GM12878 (cell line): ENCODE measurements at regions not wholly inside any gene's neighbourhood (a gene's known extent, or its start where the extent isn't known, plus 50 kb on each side); places are given as distances from the start of the nearest gene placed in this dataset.

Experiments used
- BCL3 ChIP-seq: IDR thresholded peaks from 2 replicates; pipeline ENCODE4 v1.6.1; 2011; ENCODE audit warnings: borderline replicate concordance, low read depth, mild to moderate bottlenecking, moderate library complexity, low read length; ENCODE audit not compliant: insufficient read depth, poor library complexity, severe bottlenecking
- CEBPB ChIP-seq, 2 experiments: fragments of 150-350 bp in 1 of 2; IDR thresholded peaks; 2 replicates each; pipeline ENCODE4 v1.6.1; 2012 to 2014; ENCODE audit warnings: low read depth in 2 of 2, low read length in 2 of 2, borderline replicate concordance in 1 of 2, inconsistent platforms in 1 of 2
- GATAD2B ChIP-seq: fragments of 450-650 bp; conservative IDR thresholded peaks from 2 replicates; pipeline ENCODE4 v1.6.1; 2017; ENCODE audit warnings: low read depth, mild to moderate bottlenecking, moderate library complexity
- IRF4 ChIP-seq: IDR thresholded peaks from 2 replicates; pipeline ENCODE4 v1.6.1; 2011; ENCODE audit warnings: low read depth, low read length
- MAX ChIP-seq: IDR thresholded peaks from 2 replicates; pipeline ENCODE4 v1.6.1; 2012; ENCODE audit warnings: low read depth, low read length, improper control_type of control experiment
- NFIC ChIP-seq: IDR thresholded peaks from 2 replicates; pipeline ENCODE4 v1.6.1; 2012; ENCODE audit warnings: low read depth, mild to moderate bottlenecking, inconsistent platforms, low read length, moderate library complexity
- NR2C1 ChIP-seq: fragments of 450-650 bp; IDR thresholded peaks from 2 replicates; pipeline ENCODE4 v1.6.1; 2017; ENCODE audit warnings: antibody characterized with exemption, mild to moderate bottlenecking, moderate library complexity
- NR2F1 ChIP-seq: fragments of 450-650 bp; conservative IDR thresholded peaks from 2 replicates; pipeline ENCODE4 v1.6.1; 2017; ENCODE audit warnings: mild to moderate bottlenecking
- ZBTB40 ChIP-seq: fragments of 450-650 bp; IDR thresholded peaks from 2 replicates; pipeline ENCODE4 v1.6.1; 2016; ENCODE audit warnings: mild to moderate bottlenecking, moderate library complexity, borderline replicate concordance

GRCh38 chr12:45654002-45654665 lies 75.4 kb upstream of the ARID2 start (continued):
- TF ChIP-seq ZBTB40 (no peak), GATAD2B (no peak), NR2C1 (no peak), MAX (no peak), BCL3 (no peak), NR2F1 (no peak), CEBPB (IDR thresholded peaks at IDR 0.05; ENCODE audit: borderline replicate concordance in 1 of 2, low read depth in 2 of 2, low read length in 2 of 2) (no peak), IRF4 (no peak), NFIC (no peak)
- TF ChIP-seq, all 136 proteins: peak for 0
